Stomach (tissue), 8 donors: ENCODE measurements at regions not wholly inside any gene's neighbourhood (a gene's known extent, or its start where the extent isn't known, plus 50 kb on each side); places are given as distances from the start of the nearest gene placed in this dataset.

ENCODE experiments used
- DNase-seq, 2 donors: peaks; one replicate each; pipeline versions ENCODE4 v3.0.0 to v3.0.0-alpha.2; 2013 to 2019
- H3K27ac ChIP-seq, 5 donors: fragments of 200-600 bp in 4 of 5; sonication (generic) in 4 of 5; one replicate each; pipeline ENCODE4 v1.5.1; 2013 to 2019; ENCODE audit warnings: mild to moderate bottlenecking in 1 of 5, moderate library complexity in 1 of 5
- H3K27me3 ChIP-seq, 3 donors: fragments of 200-600 bp; sonication (generic); one replicate each; pipeline ENCODE4 v1.5.1; 2017 to 2019; ENCODE audit warnings: mixed run types in 1 of 3
- H3K36me3 ChIP-seq, 4 donors: fragments of 200-600 bp; sonication (generic); 1 replicate in 3 of 4; 2 replicates in 1 of 4; pipeline ENCODE4 v1.5.1; 2016 to 2019
- H3K4me1 ChIP-seq, 4 donors: fragments of 200-600 bp; sonication (generic); one replicate each; pipeline ENCODE4 v1.5.1; 2016 to 2019
- H3K4me3 ChIP-seq, 4 donors: fragments of 200-600 bp; sonication (generic) in 3 of 4; one replicate each; pipeline ENCODE4 v1.5.1; 2016 to 2019; ENCODE audit warnings: mild to moderate bottlenecking in 1 of 4
- H3K9me3 ChIP-seq, 4 donors: fragments of 200-600 bp; sonication (generic); one replicate each; pipeline ENCODE4 v1.5.1; 2016 to 2019
- CTCF ChIP-seq, 7 experiments: fragments of 450-650 bp in 4 of 7; fragments of 200-600 bp in 3 of 7; sonication (generic) in 3 of 7; IDR thresholded peaks; one replicate each; pipeline ENCODE4 v1.5.1; 2016 to 2019; ENCODE audit warnings: antibody characterized with exemption in 7 of 7, control low read depth in 2 of 7, mild to moderate bottlenecking in 1 of 7
- EP300 ChIP-seq: sonication (generic); formaldehyde crosslinking; IDR thresholded peaks from one replicate; pipeline ENCODE4 v1.6.1; 2017; ENCODE audit warnings: antibody characterized with exemption
- POLR2A ChIP-seq, 4 donors: fragments of 450-650 bp; IDR thresholded peaks; one replicate each; pipeline ENCODE4 v1.6.1; 2016; ENCODE audit warnings: antibody characterized with exemption in 4 of 4, control low read depth in 2 of 4, mild to moderate bottlenecking in 1 of 4, moderate library complexity in 1 of 4
- POLR2AphosphoS5 ChIP-seq, 3 donors: sonication (generic); formaldehyde crosslinking; IDR thresholded peaks; one replicate each; pipeline ENCODE4 v1.6.1; 2016; ENCODE audit warnings: antibody characterized with exemption in 3 of 3
- WGBS, 5 donors: extraction: QIAGEN DNeasy Blood & Tissue Kit in 3 of 5; methylation state at CpG; one replicate each; pipeline versions ENCODE4 v1.1.5 to v1.1.7; 2013 to 2018; 5-methylcytosine and 5-hydroxymethylcytosine counted together
- intact Hi-C: fragments of 100-400 bp; cut with DNase I; formaldehyde crosslinking; loops from one replicate; pipeline ENCODE4 v1.15.1; 2023; ENCODE audit warnings: low total_unique reads
- donor health status: healthy with polysubstance abuse.
- donor health status: Bipolar disorder and iron deficiency.
- donor health status: healthy.

- no peaks in the 10 kb centered on the region for H3K36me3 ChIP-seq
- no peaks in the 10 kb centered on the region for H3K4me1 ChIP-seq
- peaks cover 0 to 5% (median 0%) of the 10 kb centered on the region in 3 donors for H3K27me3 ChIP-seq
- no peak for DNase-seq
- no peak overlapping the region for H3K4me3 ChIP-seq
- H3K9me3 ChIP-seq: no peaks in the 10 kb centered on the region
- H3K27ac ChIP-seq: no peak overlapping the region
- WGBS, 5 donors: 59 to 67% (median 61%) methylated on average over 12 of the region's 12 CpGs
- no peak for TF ChIP-seq POLR2AphosphoS5 (IDR thresholded peaks at IDR 0.05)
- no peak for TF ChIP-seq POLR2A (IDR thresholded peaks at IDR 0.05)
- TF ChIP-seq CTCF (IDR thresholded peaks at IDR 0.05): no peak
- TF ChIP-seq EP300: no peak
- intact Hi-C loops: no loop called here
Observed at GRCh38 chr5:6158974-6159831, 219.1 kb downstream of the MED10 start.

- H3K4me1 ChIP-seq: no peaks in the 10 kb centered on the region
- no peaks in the 10 kb centered on the region for H3K9me3 ChIP-seq
- no peak overlapping the region for H3K27ac ChIP-seq
- 79 to 89% (median 87%) methylated on average over 7 of the region's 7 CpGs for WGBS, 5 donors
- no peaks in the 10 kb centered on the region for H3K27me3 ChIP-seq
- intact Hi-C loops: no loop called here
- no peak for DNase-seq
- H3K4me3 ChIP-seq: no peak overlapping the region
- TF ChIP-seq EP300: no peak
- H3K36me3 ChIP-seq: no peaks in the 10 kb centered on the region
Observed at GRCh38 chr5:6154216-6154615, 224.1 kb downstream of the MED10 start.

- WGBS, 5 donors: 51 to 74% (median 60%) methylated on average over 2 of the region's 2 CpGs
- Histone ChIP-seq H3K4me1 (no peaks in the 10 kb centered on the region), H3K27ac (no peak overlapping the region), H3K27me3 (no peaks in the 10 kb centered on the region), H3K9me3 (no peaks in the 10 kb centered on the region), H3K36me3 (no peaks in the 10 kb centered on the region), H3K4me3 (no peak overlapping the region)
- no peak for DNase-seq
- intact Hi-C loops: no loop called here
- TF ChIP-seq CTCF (IDR thresholded peaks at IDR 0.05) (no peak), POLR2A (IDR thresholded peaks at IDR 0.05) (no peak), POLR2AphosphoS5 (IDR thresholded peaks at IDR 0.05) (no peak), EP300 (no peak)
Observed at GRCh38 chr5:6146271-6146670, 232.1 kb downstream of the MED10 start.

GRCh38 chr5:6145616-6146237 lies 232.6 kb downstream of the MED10 start:
- DNase-seq: no peak
- WGBS, 5 donors: 89 to 96% (median 94%) methylated on average over 4 of the region's 4 CpGs
- TF ChIP-seq EP300 (no peak), POLR2A (IDR thresholded peaks at IDR 0.05) (no peak), CTCF (IDR thresholded peaks at IDR 0.05) (no peak), POLR2AphosphoS5 (IDR thresholded peaks at IDR 0.05) (no peak)
- Histone ChIP-seq H3K36me3 (no peaks in the 10 kb centered on the region), H3K4me3 (no peak overlapping the region), H3K9me3 (no peaks in the 10 kb centered on the region), H3K4me1 (no peaks in the 10 kb centered on the region), H3K27ac (no peak overlapping the region), H3K27me3 (no peaks in the 10 kb centered on the region)
- intact Hi-C loops: no loop called here

- Histone ChIP-seq H3K27ac (no peak overlapping the region), H3K9me3 (no peaks in the 10 kb centered on the region), H3K36me3 (no peaks in the 10 kb centered on the region), H3K4me3 (no peak overlapping the region), H3K4me1 (no peaks in the 10 kb centered on the region), H3K27me3 (no peaks in the 10 kb centered on the region)
- TF ChIP-seq CTCF (IDR thresholded peaks at IDR 0.05) (no peak), POLR2A (IDR thresholded peaks at IDR 0.05) (no peak), POLR2AphosphoS5 (IDR thresholded peaks at IDR 0.05) (no peak), EP300 (no peak)
- intact Hi-C loops: no loop called here
- no peak for DNase-seq
- 50 to 69% (median 54%) methylated on average over 5 of the region's 5 CpGs for WGBS, 5 donors
Observed at GRCh38 chr5:6143523-6143922, 234.8 kb downstream of the MED10 start.
